Uterus (tissue), 2 donors: ENCODE measurements at regions not wholly inside any gene's neighbourhood (a gene's known extent, or its start where the extent isn't known, plus 50 kb on each side); places are given as distances from the start of the nearest gene placed in this dataset.

Experiments used
- POLR2A ChIP-seq, 2 donors: fragments of 450-650 bp; IDR thresholded peaks; one replicate each; pipeline ENCODE4 v1.6.1; 2016; ENCODE audit warnings: antibody characterized with exemption in 2 of 2, mild to moderate bottlenecking in 1 of 2, moderate library complexity in 1 of 2
- TF ChIP-seq, protein P1 (sequence below), 4 experiments: fragments of 200-600 bp in 2 of 4; fragments of 450-650 bp in 2 of 4; sonication (generic) in 2 of 4; IDR thresholded peaks; one replicate each; pipeline ENCODE4 v1.5.1; 2016 to 2019; ENCODE audit warnings: antibody characterized with exemption in 4 of 4, mild to moderate bottlenecking in 2 of 4, moderate library complexity in 1 of 4

DNA sequence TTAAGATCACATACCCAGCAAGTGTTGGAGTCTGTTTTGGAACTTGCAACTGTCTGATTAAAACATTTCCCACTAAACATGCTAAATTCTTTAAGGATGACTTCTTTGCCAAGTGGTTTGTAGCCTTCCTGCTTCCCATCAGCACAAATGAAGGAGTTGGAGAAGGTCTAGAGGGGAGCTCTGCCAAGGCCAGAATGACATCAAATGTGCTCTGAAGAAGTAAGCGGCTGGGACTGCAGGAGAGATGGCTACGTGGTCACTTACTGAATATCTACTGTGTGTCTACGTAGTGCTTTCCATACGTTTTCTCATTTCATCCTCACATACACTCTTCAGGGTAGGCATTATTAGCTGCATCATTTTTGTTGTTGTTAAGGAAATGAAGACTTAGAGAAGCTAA, 135.7 kb upstream of the NLRP1 start:
- no peak for TF ChIP-seq POLR2A (IDR thresholded peaks at IDR 0.05)
- TF ChIP-seq, protein P1, sequence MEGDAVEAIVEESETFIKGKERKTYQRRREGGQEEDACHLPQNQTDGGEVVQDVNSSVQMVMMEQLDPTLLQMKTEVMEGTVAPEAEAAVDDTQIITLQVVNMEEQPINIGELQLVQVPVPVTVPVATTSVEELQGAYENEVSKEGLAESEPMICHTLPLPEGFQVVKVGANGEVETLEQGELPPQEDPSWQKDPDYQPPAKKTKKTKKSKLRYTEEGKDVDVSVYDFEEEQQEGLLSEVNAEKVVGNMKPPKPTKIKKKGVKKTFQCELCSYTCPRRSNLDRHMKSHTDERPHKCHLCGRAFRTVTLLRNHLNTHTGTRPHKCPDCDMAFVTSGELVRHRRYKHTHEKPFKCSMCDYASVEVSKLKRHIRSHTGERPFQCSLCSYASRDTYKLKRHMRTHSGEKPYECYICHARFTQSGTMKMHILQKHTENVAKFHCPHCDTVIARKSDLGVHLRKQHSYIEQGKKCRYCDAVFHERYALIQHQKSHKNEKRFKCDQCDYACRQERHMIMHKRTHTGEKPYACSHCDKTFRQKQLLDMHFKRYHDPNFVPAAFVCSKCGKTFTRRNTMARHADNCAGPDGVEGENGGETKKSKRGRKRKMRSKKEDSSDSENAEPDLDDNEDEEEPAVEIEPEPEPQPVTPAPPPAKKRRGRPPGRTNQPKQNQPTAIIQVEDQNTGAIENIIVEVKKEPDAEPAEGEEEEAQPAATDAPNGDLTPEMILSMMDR (IDR thresholded peaks at IDR 0.05): no peak
